ENCODE measurements at regions not wholly inside any gene's neighbourhood (a gene's known extent, or its start where the extent isn't known, plus 50 kb on each side); places are given as distances from the start of the nearest gene placed in this dataset.
"Not testable (repeated sequence)": the region's sequence is repeated elsewhere in the genome, so short reads cannot be mapped to it uniquely, and the experiment has no call there.

GRCh38 chr16:59113004-59113670, 379.0 kb upstream of the GOT2 start:
- no peak for DNase-seq
- Mint-ChIP-seq H3K9me3 (no peaks in the 10 kb centered on the region), H3K4me3 (no peak overlapping the region), H3K27me3 (ENCODE audit: low read depth) (no peaks in the 10 kb centered on the region), H3K4me1 (ENCODE audit: low read depth) (no peaks in the 10 kb centered on the region), H3K36me3 (ENCODE audit: insufficient read depth in 2 of 2) (no peaks in the 10 kb centered on the region), H3K27ac (no peak overlapping the region)
- no peak for ATAC-seq (replicated peaks in 1 of 2)

- Mint-ChIP-seq H3K9me3 (no peaks in the 10 kb centered on the region), H3K27me3 (ENCODE audit: low read depth) (no peaks in the 10 kb centered on the region), H3K4me3 (no peak overlapping the region), H3K36me3 (ENCODE audit: insufficient read depth in 2 of 2) (no peaks in the 10 kb centered on the region), H3K4me1 (ENCODE audit: low read depth) (no peaks in the 10 kb centered on the region), H3K27ac (no peak overlapping the region)
- ATAC-seq (replicated peaks in 1 of 2) (no peak), DNase-seq (no peak)
Measured at GRCh38 chr16:59111280-59111679, 377.2 kb upstream of the GOT2 start.

GRCh38 chr16:59108374-59108773, 374.3 kb upstream of the GOT2 start:
- Mint-ChIP-seq H3K27me3 (ENCODE audit: low read depth) (no peaks in the 10 kb centered on the region), H3K4me3 (no peak overlapping the region), H3K4me1 (ENCODE audit: low read depth) (no peaks in the 10 kb centered on the region), H3K27ac (no peak overlapping the region), H3K36me3 (ENCODE audit: insufficient read depth in 2 of 2) (no peaks in the 10 kb centered on the region), H3K9me3 (no peaks in the 10 kb centered on the region)
- ATAC-seq (replicated peaks in 1 of 2), result no peak
- DNase-seq, result no peak

- not testable (repeated sequence) for ATAC-seq (replicated peaks in 1 of 2); H3K4me1 Mint-ChIP-seq (ENCODE audit: low read depth); H3K36me3 Mint-ChIP-seq (ENCODE audit: insufficient read depth in 2 of 2)
Measured at GRCh38 chr16:59096682-59097081, 362.6 kb upstream of the GOT2 start.

GRCh38 chr16:59090541-59090940, 356.4 kb upstream of the GOT2 start:
- no peak overlapping the region for H3K4me3 Mint-ChIP-seq
- ATAC-seq (replicated peaks in 1 of 2) (no peak), DNase-seq (no peak)
- H3K36me3 Mint-ChIP-seq (ENCODE audit: insufficient read depth in 2 of 2), result peaks cover 0 to 2% of the 10 kb centered on the region in 2 donors
- H3K4me1 Mint-ChIP-seq (ENCODE audit: low read depth), result no peaks in the 10 kb centered on the region
- peaks cover 8 to 11% of the 10 kb centered on the region in 2 donors for H3K9me3 Mint-ChIP-seq
- no peak overlapping the region for H3K27ac Mint-ChIP-seq
- H3K27me3 Mint-ChIP-seq (ENCODE audit: low read depth), result no peaks in the 10 kb centered on the region

More at GRCh38 chr16:59096682-59097081, 362.6 kb upstream of the GOT2 start:
- H3K9me3 Mint-ChIP-seq; H3K4me3 Mint-ChIP-seq; H3K27ac Mint-ChIP-seq; H3K27me3 Mint-ChIP-seq (ENCODE audit: low read depth); DNase-seq: not testable (repeated sequence)

GRCh38 chr16:59088431-59088830, 354.3 kb upstream of the GOT2 start:
- H3K27ac Mint-ChIP-seq, result no peak overlapping the region
- peaks cover 9% of the 10 kb centered on the region in 2 donors for H3K9me3 Mint-ChIP-seq
- H3K4me1 Mint-ChIP-seq (ENCODE audit: low read depth), result no peaks in the 10 kb centered on the region
- no peak overlapping the region for H3K4me3 Mint-ChIP-seq
- no peaks in the 10 kb centered on the region for H3K27me3 Mint-ChIP-seq (ENCODE audit: low read depth)
- ATAC-seq (replicated peaks in 1 of 2) (no peak), DNase-seq (no peak)
- peaks cover 0 to 2% of the 10 kb centered on the region in 2 donors for H3K36me3 Mint-ChIP-seq (ENCODE audit: insufficient read depth in 2 of 2)

GRCh38 chr16:59087641-59088040, 353.5 kb upstream of the GOT2 start:
- no peak for DNase-seq
- no peak for ATAC-seq (replicated peaks in 1 of 2)
- no peaks in the 10 kb centered on the region for H3K27me3 Mint-ChIP-seq (ENCODE audit: low read depth)
- H3K27ac Mint-ChIP-seq, result no peak overlapping the region
- peaks cover 8 to 9% of the 10 kb centered on the region in 2 donors for H3K9me3 Mint-ChIP-seq
- H3K36me3 Mint-ChIP-seq (ENCODE audit: insufficient read depth in 2 of 2), result peaks cover 0 to 2% of the 10 kb centered on the region in 2 donors
- no peaks in the 10 kb centered on the region for H3K4me1 Mint-ChIP-seq (ENCODE audit: low read depth)
- no peak overlapping the region for H3K4me3 Mint-ChIP-seq

GRCh38 chr16:59067205-59067604, 333.1 kb upstream of the GOT2 start:
- Mint-ChIP-seq H3K4me3 (no peak overlapping the region), H3K4me1 (ENCODE audit: low read depth) (no peaks in the 10 kb centered on the region), H3K9me3 (peaks cover 0 to 4% of the 10 kb centered on the region in 2 donors), H3K36me3 (ENCODE audit: insufficient read depth in 2 of 2) (peaks cover 0 to 2% of the 10 kb centered on the region in 2 donors), H3K27ac (no peak overlapping the region), H3K27me3 (ENCODE audit: low read depth) (no peaks in the 10 kb centered on the region)
- ATAC-seq (replicated peaks in 1 of 2) (no peak), DNase-seq (no peak)

GRCh38 chr16:59060207-59060606, 326.1 kb upstream of the GOT2 start:
- DNase-seq, result no peak
- Mint-ChIP-seq H3K36me3 (ENCODE audit: insufficient read depth in 2 of 2) (no peaks in the 10 kb centered on the region), H3K9me3 (peaks cover 2% of the 10 kb centered on the region in 2 donors), H3K4me1 (ENCODE audit: low read depth) (no peaks in the 10 kb centered on the region), H3K27ac (no peak overlapping the region), H3K27me3 (ENCODE audit: low read depth) (no peaks in the 10 kb centered on the region), H3K4me3 (no peak overlapping the region)
- ATAC-seq (replicated peaks in 1 of 2), result no peak

- ATAC-seq (replicated peaks in 1 of 2), result no peak
- peaks cover 2% of the 10 kb centered on the region in 2 donors for H3K9me3 Mint-ChIP-seq
Measured at GRCh38 chr16:59058250-59058649, 324.1 kb upstream of the GOT2 start.

GRCh38 chr16:59053911-59054310, 319.8 kb upstream of the GOT2 start:
- DNase-seq (no peak), ATAC-seq (replicated peaks in 1 of 2) (no peak)
- H3K36me3 Mint-ChIP-seq (ENCODE audit: insufficient read depth in 2 of 2), result no peaks in the 10 kb centered on the region
- H3K27ac Mint-ChIP-seq, result no peak overlapping the region
- no peaks in the 10 kb centered on the region for H3K27me3 Mint-ChIP-seq (ENCODE audit: low read depth)
- no peak overlapping the region for H3K4me3 Mint-ChIP-seq
- peaks cover 2% of the 10 kb centered on the region in 2 donors for H3K9me3 Mint-ChIP-seq
- no peaks in the 10 kb centered on the region for H3K4me1 Mint-ChIP-seq (ENCODE audit: low read depth)

More at GRCh38 chr16:59058250-59058649, 324.1 kb upstream of the GOT2 start:
- Mint-ChIP-seq H3K27me3 (ENCODE audit: low read depth) (no peaks in the 10 kb centered on the region), H3K36me3 (ENCODE audit: insufficient read depth in 2 of 2) (no peaks in the 10 kb centered on the region), H3K4me3 (no peak overlapping the region), H3K4me1 (ENCODE audit: low read depth) (no peaks in the 10 kb centered on the region), H3K27ac (no peak overlapping the region)
- no peak for DNase-seq

- H3K4me1 Mint-ChIP-seq (ENCODE audit: low read depth), result no peaks in the 10 kb centered on the region
- no peaks in the 10 kb centered on the region for H3K27me3 Mint-ChIP-seq (ENCODE audit: low read depth)
- no peaks in the 10 kb centered on the region for H3K9me3 Mint-ChIP-seq
- no peak overlapping the region for H3K27ac Mint-ChIP-seq
- ATAC-seq (replicated peaks in 1 of 2) (no peak), DNase-seq (no peak)
- H3K36me3 Mint-ChIP-seq (ENCODE audit: insufficient read depth in 2 of 2), result no peaks in the 10 kb centered on the region
- H3K4me3 Mint-ChIP-seq, result no peak overlapping the region
Measured at GRCh38 chr16:59052231-59052630, 318.1 kb upstream of the GOT2 start.

GRCh38 chr16:59048876-59049275, 314.8 kb upstream of the GOT2 start:
- Mint-ChIP-seq H3K4me3 (no peak overlapping the region), H3K9me3 (no peaks in the 10 kb centered on the region), H3K36me3 (ENCODE audit: insufficient read depth in 2 of 2) (no peaks in the 10 kb centered on the region), H3K27ac (no peak overlapping the region), H3K27me3 (ENCODE audit: low read depth) (no peaks in the 10 kb centered on the region), H3K4me1 (ENCODE audit: low read depth) (no peaks in the 10 kb centered on the region)
- no peak for DNase-seq
- ATAC-seq (replicated peaks in 1 of 2), result no peak

GRCh38 chr16:59047114-59047513, 313.0 kb upstream of the GOT2 start:
- no peak overlapping the region for H3K27ac Mint-ChIP-seq
- no peaks in the 10 kb centered on the region for H3K36me3 Mint-ChIP-seq (ENCODE audit: insufficient read depth in 2 of 2)
- no peak for DNase-seq
- no peak for ATAC-seq (replicated peaks in 1 of 2)
- H3K9me3 Mint-ChIP-seq, result no peaks in the 10 kb centered on the region
- H3K4me1 Mint-ChIP-seq (ENCODE audit: low read depth), result no peaks in the 10 kb centered on the region
- no peak overlapping the region for H3K4me3 Mint-ChIP-seq
- H3K27me3 Mint-ChIP-seq (ENCODE audit: low read depth), result no peaks in the 10 kb centered on the region

All from activated T-cell treated with anti-CD3 and anti-CD28 coated beads, Interleukin-2, amount 50 U/mL, for 72 hours (primary cell).